Suppressor macrophage treated with lipopolysaccharide for 4 hours (primary cell): ENCODE measurements at regions not wholly inside any gene's neighbourhood (a gene's known extent, or its start where the extent isn't known, plus 50 kb on each side); places are given as distances from the start of the nearest gene placed in this dataset.
"Not testable (repeated sequence)": the region's sequence is repeated elsewhere in the genome, so short reads cannot be mapped to it uniquely, and the experiment has no call there.

Source experiments
- DNase-seq: peaks from one replicate; pipeline ENCODE4 v3.0.0-alpha.2; 2020

GRCh38 chrY:10627116-10627515 is 1099.4 kb downstream of the TSPY10 start:
- DNase-seq = peak; percentile 59

GRCh38 chrY:10648813-10649212 is 1121.1 kb downstream of the TSPY10 start:
- DNase-seq = not testable (repeated sequence)

GRCh38 chrY:10657120-10657519 is 1129.4 kb downstream of the TSPY10 start:
- DNase-seq = not testable (repeated sequence)

- no peak for DNase-seq
Measured at GRCh38 chrY:10666785-10667184, 1139.1 kb downstream of the TSPY10 start.

- DNase-seq = no peak
Measured at GRCh38 chrY:10686414-10686813, 1158.7 kb downstream of the TSPY10 start.
